ENCODE measurements at regions not wholly inside any gene's neighbourhood (a gene's known extent, or its start where the extent isn't known, plus 50 kb on each side); places are given as distances from the start of the nearest gene placed in this dataset.

DNA sequence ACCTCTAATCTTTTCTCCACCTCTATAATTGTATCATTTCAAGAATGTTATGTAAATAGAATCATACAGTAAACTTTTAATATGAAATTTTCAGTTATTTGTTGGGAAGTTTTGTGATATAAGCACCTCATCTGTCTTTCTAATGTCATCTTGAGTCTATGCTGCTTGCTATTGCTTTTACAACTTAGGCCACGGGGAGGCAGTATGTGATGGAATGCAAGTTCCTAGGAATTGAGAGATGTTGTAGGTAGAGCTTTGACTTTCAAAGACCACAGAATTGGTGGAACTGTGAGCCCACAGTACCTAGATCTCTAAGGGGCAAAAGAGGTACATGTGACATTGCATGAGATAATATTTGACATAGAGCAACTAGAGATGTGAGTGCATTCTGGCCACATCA is 328.3 kb downstream of the MFSD1 start:
- ATAC-seq = no peak

- ATAC-seq = no peak
These were observed 329.5 kb downstream of the MFSD1 start for GRCh38 chr3:159131376-159131775.

- ATAC-seq = peak; percentile 29
These were observed 336.1 kb downstream of the MFSD1 start for GRCh38 chr3:159137949-159138348.

DNA sequence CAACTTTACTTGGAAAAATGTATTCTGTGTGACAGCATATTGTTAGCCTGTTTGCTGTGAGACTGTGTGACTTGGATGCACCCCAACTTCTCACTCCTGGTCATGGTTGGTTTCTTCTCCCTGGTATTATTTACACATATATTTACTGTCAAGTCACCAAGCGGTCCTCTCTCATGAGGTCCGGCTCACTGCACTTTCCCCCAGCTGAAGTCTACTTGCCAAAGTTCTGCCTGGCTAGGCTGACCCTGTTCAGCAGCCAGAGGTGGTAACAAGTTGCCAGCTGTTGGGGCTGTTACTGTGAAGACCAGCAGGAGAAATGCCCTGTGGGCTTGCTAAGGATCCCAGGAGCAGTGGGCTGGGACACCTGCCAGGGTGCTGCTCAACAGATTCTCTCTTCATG is 337.5 kb downstream of the MFSD1 start:
- no peak for ATAC-seq

- ATAC-seq = no peak
These were observed 342.6 kb downstream of the MFSD1 start for GRCh38 chr3:159144472-159144871.

DNA sequence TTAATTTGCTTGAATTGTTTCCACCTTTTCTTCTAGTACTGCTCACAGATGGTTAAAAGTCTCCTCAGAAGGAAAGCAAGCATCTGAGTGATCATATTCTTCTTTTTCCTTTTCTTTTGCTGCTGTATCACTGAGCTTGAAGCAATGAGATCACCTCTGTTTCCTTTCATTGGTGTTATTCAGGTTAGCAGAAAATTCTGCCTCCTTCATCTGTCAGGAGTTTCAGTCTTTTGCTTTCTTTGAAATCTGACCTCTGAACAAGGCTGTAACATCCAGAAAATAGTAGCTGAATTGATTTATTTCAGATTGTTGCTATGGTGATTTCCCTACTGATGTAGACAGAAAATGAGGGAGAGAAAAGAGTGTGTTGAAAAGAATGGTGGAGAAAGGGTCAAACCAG is 343.0 kb downstream of the MFSD1 start:
- no peak for ATAC-seq

DNA sequence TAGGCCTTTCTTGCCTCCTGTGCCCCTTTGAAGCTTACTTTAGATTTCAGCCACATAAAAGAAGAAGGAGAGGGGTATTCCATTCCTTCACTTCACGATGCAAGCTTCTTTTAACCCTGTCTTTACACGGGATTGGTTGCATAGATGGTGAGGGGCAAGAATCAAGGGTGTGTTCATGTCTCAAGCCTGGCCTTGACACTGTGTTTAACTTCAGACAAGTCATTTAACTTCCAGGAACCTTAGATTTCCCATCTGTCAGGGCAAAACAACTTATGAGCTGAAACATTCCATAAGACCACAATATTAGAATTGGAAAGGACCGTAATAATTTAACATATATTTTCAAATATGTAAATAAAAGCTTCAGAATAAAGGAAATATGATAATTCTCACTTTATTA is 344.5 kb downstream of the MFSD1 start:
- ATAC-seq = no peak

DNA sequence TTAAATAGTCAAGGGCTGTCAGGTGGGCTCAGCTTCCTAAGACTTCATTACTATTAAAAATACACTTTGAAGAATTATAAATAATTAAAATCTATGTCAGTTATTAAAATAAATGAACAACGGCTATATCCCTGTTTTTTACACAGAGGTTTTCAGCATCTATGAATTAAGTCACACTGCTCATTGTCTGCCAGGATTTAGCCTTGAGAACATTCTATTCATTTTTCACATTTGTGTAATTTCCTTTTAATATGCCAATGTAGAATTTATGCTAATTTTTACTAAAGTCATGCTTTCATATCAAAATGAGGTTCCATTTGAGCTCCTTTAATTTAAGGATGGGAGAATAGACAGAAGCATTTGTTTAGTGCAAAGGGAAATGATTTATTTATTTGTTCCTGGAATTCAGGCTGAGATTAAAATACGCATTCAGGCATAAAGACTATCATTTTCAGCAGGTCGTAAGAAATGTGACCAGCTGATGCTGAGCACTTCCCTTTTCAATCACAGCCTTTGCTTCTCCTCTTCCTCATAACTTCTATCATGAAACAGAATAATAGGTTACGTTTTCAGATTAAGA is 345.1 kb downstream of the MFSD1 start:
- ATAC-seq = no peak

GRCh38 chr3:159147813-159148212 is 346.0 kb downstream of the MFSD1 start:
- ATAC-seq = no peak

- ATAC-seq = no peak
These were observed 346.6 kb downstream of the MFSD1 start for GRCh38 chr3:159148466-159148865.

- ATAC-seq = no peak
These were observed 347.3 kb downstream of the MFSD1 start for GRCh38 chr3:159149131-159149530.

DNA sequence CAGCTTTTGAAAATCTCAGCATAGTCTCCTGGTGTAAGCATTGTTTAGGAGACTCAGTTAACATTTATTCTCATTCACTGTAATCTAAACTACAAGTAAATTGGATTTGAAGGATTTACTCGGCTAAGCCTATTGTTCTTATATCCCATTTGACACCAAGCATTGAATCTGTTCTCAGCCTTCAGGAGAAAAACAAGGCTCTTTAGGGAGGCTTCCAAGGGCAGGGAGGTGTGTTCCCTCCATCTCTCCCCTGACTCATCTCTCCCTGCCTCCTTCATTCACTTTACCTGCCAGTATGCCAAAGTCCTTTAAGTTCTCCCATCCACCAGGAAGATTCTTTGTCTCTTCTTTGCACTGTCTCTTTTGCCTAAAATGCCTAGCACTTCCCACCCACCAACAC is 347.8 kb downstream of the MFSD1 start:
- ATAC-seq = no peak

DNA sequence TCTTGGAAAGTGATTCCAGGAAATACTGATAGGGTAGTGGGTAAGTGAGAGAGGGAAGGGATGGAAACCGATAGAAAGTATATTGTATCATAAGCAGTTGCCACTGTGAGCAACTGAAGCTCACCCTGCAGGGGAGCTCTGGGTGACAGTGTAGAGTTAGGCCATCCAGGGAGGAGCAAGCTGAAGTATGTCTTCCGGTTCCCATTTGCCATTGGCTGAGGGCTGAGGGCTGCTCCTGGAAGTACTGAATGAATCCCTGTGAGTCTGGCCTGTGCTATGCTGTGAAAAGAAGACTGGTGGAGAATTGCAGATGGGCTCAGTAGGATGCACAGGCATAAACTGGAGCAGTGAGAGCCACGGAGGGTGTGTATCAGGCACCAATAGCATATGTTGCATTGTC is 348.3 kb downstream of the MFSD1 start:
- ATAC-seq = no peak

DNA sequence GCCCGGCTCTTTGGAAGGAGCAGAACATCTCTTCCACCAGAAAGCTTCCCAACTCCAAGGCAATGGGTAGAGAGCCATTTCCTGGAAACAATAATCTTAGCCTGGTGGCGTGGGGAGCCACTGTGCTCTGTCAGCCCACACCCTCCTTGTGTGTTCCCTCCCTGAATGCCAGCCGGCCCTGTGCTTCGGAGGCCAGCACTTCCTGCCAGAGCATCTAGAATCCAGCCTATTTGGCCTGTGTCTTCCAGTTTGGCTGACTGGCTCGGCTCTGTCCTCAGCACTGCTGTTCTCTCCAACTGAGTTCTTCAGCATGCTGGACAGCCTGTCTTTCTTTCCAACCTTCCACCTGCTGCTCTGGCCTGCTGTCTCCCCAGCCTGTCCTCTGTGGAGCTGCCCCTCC is 349.3 kb downstream of the MFSD1 start:
- ATAC-seq = no peak

- ATAC-seq = no peak
These were observed 355.4 kb downstream of the MFSD1 start for GRCh38 chr3:159157275-159157674.

GRCh38 chr3:159158213-159158612 is 356.4 kb downstream of the MFSD1 start:
- ATAC-seq = no peak

DNA sequence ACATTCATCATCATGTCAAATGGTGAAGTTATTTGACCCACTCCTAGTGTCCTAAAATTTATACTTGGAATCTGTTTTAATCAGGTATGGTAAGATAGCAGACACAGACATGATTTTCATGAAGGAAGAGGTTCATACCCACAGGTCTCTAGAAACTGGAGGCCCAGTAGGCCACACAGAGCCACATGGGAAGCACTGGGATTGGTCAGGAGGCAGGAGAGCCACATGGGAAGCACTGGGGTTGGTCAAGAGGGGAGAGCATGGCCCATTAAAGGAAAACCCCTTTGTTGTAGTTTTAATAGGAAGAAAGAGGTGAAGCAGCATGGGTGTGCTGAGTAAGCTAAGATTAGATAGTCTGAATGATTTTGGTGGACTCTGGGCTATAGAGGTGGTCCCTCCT is 356.9 kb downstream of the MFSD1 start:
- no peak for ATAC-seq

DNA sequence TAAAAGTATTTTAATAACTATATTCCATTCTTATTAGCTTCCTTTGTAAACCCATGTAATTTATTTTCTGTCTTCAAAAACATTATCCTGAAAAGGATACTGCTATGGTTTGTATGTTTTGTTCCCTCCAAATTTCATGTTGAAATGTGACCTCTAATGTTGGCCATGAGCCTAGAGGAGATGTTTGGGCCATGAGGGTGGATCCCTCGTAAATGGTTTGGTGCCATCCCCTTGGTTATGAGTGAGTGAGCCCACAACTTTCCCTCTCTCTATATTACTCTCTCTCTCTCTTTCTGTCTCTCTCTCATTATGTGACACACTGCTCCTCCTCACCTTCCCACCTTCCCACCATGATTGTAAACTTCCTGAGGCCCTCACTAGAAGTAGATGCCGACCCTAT is 357.7 kb downstream of the MFSD1 start:
- no peak for ATAC-seq

- ATAC-seq = peak; percentile 60
These were observed 361.8 kb downstream of the MFSD1 start for GRCh38 chr3:159163656-159164055.

- ATAC-seq = no peak
These were observed 364.1 kb downstream of the MFSD1 start for GRCh38 chr3:159165961-159166360.

DNA sequence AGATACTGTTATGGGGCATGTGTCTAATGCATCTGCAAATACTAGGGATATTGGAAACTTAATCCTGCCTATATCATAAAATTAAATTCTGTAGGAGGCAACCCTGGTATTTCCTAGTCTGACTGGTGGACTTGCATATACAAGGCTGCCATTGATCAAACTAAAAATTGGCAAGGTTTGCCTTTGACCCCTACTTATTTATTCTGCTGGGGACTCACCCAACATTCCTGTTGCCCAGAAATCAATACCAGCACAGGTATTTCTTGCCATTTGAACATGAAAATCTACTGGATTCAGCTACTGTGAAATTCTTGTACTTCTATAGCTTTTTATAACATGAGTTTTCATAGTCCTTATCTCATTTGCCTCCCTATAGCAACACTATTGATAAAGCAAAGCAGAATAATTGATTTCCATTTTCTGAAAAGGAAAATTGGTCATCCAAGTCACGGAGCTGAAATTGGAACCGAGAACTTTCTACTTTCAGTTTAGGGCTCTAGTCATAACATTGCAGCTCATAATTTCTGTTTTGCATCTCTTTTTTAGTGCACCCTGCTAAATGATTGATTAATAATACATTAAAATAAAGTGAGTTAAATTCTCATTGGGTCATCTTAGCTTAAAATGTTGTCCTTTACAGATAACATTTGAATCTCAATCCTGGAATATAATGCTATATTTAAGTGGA is 365.2 kb downstream of the MFSD1 start:
- no peak for ATAC-seq

DNA sequence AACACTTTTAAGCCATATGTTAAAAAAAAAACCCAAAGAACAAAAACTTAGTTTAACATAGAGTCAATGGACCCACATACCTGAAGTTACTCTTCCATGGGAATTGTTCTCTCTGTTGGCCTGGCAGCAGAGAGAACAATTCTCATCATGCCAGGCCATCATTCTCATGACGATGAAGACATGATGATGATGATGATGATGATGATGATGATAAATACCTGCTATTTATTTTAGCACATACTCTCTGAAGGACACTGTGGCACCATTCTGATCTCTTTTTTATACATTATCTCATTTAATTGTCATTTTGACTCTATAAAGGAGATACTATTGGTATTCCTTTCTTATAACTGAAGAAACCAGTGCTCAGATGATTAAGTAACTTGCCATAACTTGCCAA is 366.9 kb downstream of the MFSD1 start:
- ATAC-seq = no peak

GRCh38 chr3:159169828-159170227 is 368.0 kb downstream of the MFSD1 start:
- ATAC-seq = peak; percentile 58

GRCh38 chr3:159170436-159171003 is 368.7 kb downstream of the MFSD1 start:
- ATAC-seq = no peak

DNA sequence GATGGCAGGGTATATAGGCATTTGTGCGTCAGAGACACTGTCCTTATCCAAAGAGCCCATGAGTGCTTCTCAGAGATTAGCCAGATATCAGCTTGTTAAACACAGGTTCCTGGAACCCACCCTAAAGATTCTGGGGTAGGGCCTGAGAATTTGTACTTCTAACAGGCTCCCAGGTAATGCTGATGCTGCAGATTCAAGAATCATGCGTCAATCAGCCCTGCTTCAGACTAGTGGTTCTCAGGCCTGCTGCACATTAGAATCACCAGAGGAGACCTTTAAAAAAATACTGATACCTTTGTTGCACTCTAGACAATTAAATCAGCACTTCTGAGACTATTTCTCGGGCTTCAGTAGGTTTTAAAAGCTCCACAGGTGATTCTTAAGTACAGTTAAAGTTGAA is 369.5 kb downstream of the MFSD1 start:
- no peak for ATAC-seq

Measured in esophagus mucosa (tissue), 1 donor.